Hepatocyte (in vitro differentiated cells): ENCODE measurements at regions not wholly inside any gene's neighbourhood (a gene's known extent, or its start where the extent isn't known, plus 50 kb on each side); places are given as distances from the start of the nearest gene placed in this dataset.

ENCODE experiments used
- EZH2 ChIP-seq: fragments of 200-600 bp; sonication (generic); IDR thresholded peaks from 2 replicates; pipeline ENCODE4 v1.6.1; 2016; ENCODE audit warnings: antibody characterized with exemption, mild to moderate bottlenecking, borderline replicate concordance
- TF ChIP-seq, protein P1 (sequence below): fragments of 200-600 bp; sonication (generic); IDR thresholded peaks from 2 replicates; pipeline ENCODE4 v1.5.1; 2016; ENCODE audit warnings: antibody characterized with exemption, mild to moderate bottlenecking; ENCODE audit not compliant: poor library complexity

DNA sequence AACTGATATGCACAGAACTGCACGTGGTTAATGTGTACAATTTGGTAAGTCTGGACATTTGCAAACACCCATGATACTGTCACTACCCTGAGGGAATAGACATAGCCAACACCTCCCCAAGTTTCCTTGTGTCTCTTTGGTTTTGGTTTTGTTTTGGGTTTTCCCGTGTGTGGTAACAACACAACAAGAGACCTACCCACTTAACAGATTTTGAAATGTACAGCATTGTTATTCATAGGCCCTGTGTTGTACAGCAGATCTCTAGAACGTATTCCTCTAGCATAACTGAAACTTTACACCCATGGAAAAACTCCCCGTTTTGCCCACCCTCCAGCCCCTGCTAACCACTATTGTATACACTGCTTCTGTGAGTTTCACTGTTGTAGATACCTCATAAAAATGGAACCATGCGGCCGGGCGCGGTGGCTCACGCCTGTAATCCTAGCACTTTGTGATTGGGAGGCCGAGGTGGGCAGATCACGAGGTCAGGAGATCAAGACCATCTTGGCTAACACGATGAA lies 76.3 kb upstream of the TBC1D3K start:
- TF ChIP-seq, protein P1, sequence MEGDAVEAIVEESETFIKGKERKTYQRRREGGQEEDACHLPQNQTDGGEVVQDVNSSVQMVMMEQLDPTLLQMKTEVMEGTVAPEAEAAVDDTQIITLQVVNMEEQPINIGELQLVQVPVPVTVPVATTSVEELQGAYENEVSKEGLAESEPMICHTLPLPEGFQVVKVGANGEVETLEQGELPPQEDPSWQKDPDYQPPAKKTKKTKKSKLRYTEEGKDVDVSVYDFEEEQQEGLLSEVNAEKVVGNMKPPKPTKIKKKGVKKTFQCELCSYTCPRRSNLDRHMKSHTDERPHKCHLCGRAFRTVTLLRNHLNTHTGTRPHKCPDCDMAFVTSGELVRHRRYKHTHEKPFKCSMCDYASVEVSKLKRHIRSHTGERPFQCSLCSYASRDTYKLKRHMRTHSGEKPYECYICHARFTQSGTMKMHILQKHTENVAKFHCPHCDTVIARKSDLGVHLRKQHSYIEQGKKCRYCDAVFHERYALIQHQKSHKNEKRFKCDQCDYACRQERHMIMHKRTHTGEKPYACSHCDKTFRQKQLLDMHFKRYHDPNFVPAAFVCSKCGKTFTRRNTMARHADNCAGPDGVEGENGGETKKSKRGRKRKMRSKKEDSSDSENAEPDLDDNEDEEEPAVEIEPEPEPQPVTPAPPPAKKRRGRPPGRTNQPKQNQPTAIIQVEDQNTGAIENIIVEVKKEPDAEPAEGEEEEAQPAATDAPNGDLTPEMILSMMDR, result no peak
- TF ChIP-seq EZH2, result no peak
